ENCODE measurements at regions not wholly inside any gene's neighbourhood (a gene's known extent, or its start where the extent isn't known, plus 50 kb on each side); places are given as distances from the start of the nearest gene placed in this dataset.

DNA sequence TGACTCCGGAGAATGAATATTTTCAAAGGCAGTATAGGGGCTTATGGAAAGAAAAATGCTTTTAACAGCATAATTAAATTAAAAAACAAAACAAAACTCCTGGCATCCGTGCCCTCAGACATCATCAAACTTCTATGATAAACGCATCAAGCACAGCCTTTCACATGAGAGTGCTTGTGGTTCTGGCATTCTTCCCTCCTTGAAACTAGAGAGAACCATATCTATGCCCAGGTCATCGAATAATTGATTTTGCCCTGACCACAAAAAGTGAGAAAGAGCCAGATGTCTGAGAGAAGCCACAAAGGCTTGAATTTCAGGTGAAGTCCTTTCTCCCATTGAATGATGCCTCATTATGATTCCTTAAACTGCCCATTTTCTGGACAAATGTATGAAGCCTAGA, 286.8 kb downstream of the CBLL2 start:
- H3K27me3 Mint-ChIP-seq = no peaks in the 10 kb centered on the region
- TF ChIP-seq CTCF (IDR thresholded peaks at IDR 0.05; ENCODE audit: unreplicated experiment) = no peak
- H3K36me3 Mint-ChIP-seq (ENCODE audit: insufficient read depth) = no peaks in the 10 kb centered on the region
- no peak overlapping the region for H3K4me3 Mint-ChIP-seq (ENCODE audit: low read depth)
- DNase-seq (ENCODE audit: low spot score, unreplicated experiment) = no peak
- no peaks in the 10 kb centered on the region for H3K4me1 Mint-ChIP-seq (ENCODE audit: low read depth)
- H3K9me3 Mint-ChIP-seq (ENCODE audit: low read depth) = peaks cover 4% of the 10 kb centered on the region
- no peak overlapping the region for H3K27ac Mint-ChIP-seq

DNA sequence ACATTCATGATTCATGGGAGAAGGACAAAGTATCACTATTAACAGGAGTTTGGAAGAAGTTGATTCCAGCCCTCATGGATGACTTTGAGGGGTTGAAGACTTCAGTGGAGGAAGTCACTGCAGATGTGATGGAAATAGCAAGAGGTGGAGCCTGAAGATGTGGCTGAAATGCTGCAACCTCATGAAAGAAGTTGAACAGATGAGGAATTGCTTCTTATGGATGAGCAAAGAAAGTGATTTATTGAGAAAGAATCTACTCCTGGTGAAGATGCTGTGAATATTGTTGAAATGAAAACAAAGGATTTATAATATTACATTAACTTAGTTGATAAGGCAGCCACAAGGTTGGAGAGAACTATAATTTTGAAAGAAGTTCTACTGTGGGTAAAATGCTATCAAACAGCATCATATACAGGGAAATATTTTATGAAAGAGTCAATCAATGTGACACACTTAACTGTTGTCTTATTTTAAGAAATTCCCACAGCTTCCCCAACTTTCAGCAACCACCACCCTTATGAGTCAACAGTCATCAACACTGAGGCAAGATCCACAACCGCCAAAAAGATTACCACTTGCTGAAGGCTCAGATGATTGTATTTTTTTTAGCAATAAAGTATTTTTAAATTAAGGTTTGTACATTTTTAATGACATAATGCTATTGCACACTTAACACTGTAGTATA, 302.6 kb downstream of the CBLL2 start:
- H3K4me3 Mint-ChIP-seq (ENCODE audit: low read depth) = no peak overlapping the region
- H3K27ac Mint-ChIP-seq = no peak overlapping the region
- no peaks in the 10 kb centered on the region for H3K36me3 Mint-ChIP-seq (ENCODE audit: insufficient read depth)
- no peak for DNase-seq (ENCODE audit: low spot score, unreplicated experiment)
- H3K27me3 Mint-ChIP-seq = no peaks in the 10 kb centered on the region
- no peak for TF ChIP-seq CTCF (IDR thresholded peaks at IDR 0.05; ENCODE audit: unreplicated experiment)
- peaks cover 3% of the 10 kb centered on the region for H3K9me3 Mint-ChIP-seq (ENCODE audit: low read depth)
- no peaks in the 10 kb centered on the region for H3K4me1 Mint-ChIP-seq (ENCODE audit: low read depth)

DNA sequence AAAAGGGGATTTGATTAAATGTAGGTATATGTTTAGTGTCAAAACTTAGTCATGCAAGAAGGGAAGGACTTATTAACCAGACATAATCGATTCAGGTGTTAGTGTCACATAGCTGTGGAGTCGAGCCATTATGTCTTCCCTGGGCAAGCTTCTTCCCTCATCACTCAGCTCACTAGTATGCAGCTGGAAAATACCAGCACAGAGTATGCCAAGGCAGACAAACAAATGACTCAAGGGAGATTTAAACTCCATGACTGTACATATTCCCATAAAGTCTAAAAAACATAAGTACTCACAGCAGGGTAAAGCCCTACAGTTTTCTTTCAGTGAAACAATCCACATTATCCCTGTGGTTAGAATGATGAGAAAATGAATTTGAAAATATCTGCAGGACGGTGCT, 304.5 kb downstream of the CBLL2 start:
- H3K36me3 Mint-ChIP-seq (ENCODE audit: insufficient read depth) = no peaks in the 10 kb centered on the region
- no peak for DNase-seq (ENCODE audit: low spot score, unreplicated experiment)
- H3K4me3 Mint-ChIP-seq (ENCODE audit: low read depth) = no peak overlapping the region
- no peak for TF ChIP-seq CTCF (IDR thresholded peaks at IDR 0.05; ENCODE audit: unreplicated experiment)
- H3K4me1 Mint-ChIP-seq (ENCODE audit: low read depth) = no peaks in the 10 kb centered on the region
- peaks cover 3% of the 10 kb centered on the region for H3K9me3 Mint-ChIP-seq (ENCODE audit: low read depth)
- no peaks in the 10 kb centered on the region for H3K27me3 Mint-ChIP-seq
- no peak overlapping the region for H3K27ac Mint-ChIP-seq

DNA sequence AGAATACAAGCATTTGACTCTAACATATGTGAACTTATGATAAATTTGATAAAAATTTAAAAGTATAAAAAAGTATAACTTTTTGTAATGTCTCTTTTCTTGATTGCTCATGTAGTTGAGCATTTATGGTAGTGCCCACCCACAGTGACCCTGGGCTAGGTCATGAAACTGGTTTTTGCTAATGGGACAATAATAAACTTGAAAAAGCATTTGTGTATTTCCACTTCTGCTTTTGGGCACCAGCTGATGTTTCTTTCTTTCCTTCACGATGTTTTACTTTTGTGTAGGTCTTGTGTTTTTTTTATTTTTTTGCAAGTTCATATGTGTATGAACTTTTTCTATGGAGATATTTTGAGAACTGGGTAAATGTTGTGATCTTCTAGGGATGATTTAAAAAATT, 313.1 kb downstream of the CBLL2 start:
- H3K4me3 Mint-ChIP-seq (ENCODE audit: low read depth) = no peak overlapping the region
- H3K9me3 Mint-ChIP-seq (ENCODE audit: low read depth) = no peaks in the 10 kb centered on the region
- no peaks in the 10 kb centered on the region for H3K4me1 Mint-ChIP-seq (ENCODE audit: low read depth)
- no peak overlapping the region for H3K27ac Mint-ChIP-seq
- no peak for DNase-seq (ENCODE audit: low spot score, unreplicated experiment)
- TF ChIP-seq CTCF (IDR thresholded peaks at IDR 0.05; ENCODE audit: unreplicated experiment) = no peak
- no peaks in the 10 kb centered on the region for H3K27me3 Mint-ChIP-seq
- no peaks in the 10 kb centered on the region for H3K36me3 Mint-ChIP-seq (ENCODE audit: insufficient read depth)

- Mint-ChIP-seq H3K27ac (no peak overlapping the region), H3K9me3 (ENCODE audit: low read depth) (no peaks in the 10 kb centered on the region), H3K4me1 (ENCODE audit: low read depth) (no peaks in the 10 kb centered on the region), H3K27me3 (no peaks in the 10 kb centered on the region), H3K4me3 (ENCODE audit: low read depth) (no peak overlapping the region), H3K36me3 (ENCODE audit: insufficient read depth) (no peaks in the 10 kb centered on the region)
- no peak for TF ChIP-seq CTCF (IDR thresholded peaks at IDR 0.05; ENCODE audit: unreplicated experiment)
- no peak for DNase-seq (ENCODE audit: low spot score, unreplicated experiment)
Observed at GRCh38 chrX:22589845-22590244, 317.1 kb downstream of the CBLL2 start.

All from progenitor cell of endocrine pancreas (in vitro differentiated cells).